ENCODE measurements at regions not wholly inside any gene's neighbourhood (a gene's known extent, or its start where the extent isn't known, plus 50 kb on each side); places are given as distances from the start of the nearest gene placed in this dataset.
"Not testable (repeated sequence)": the region's sequence is repeated elsewhere in the genome, so short reads cannot be mapped to it uniquely, and the experiment has no call there.

GRCh38 chrX:152537373-152537772 lies 86.3 kb upstream of the GABRA3 start:
- peaks cover 11% of the 10 kb centered on the region; the same call in 1 of the 2 replicates for H3K4me1 ChIP-seq (replicated peaks; ENCODE audit: insufficient read depth)
- H3K9me3 ChIP-seq (ENCODE audit: insufficient read depth, low read depth) = no peaks in the 10 kb centered on the region
- H3K4me2 ChIP-seq = no peak overlapping the region
- ChIA-PET CTCF (no interaction called here), POLR2A (ENCODE audit: unreplicated experiment) (no interaction called here)
- no peaks in the 10 kb centered on the region for H3K9me2 ChIP-seq (ENCODE audit: insufficient read depth)
- H3K27ac ChIP-seq = no peak overlapping the region
- no peak overlapping the region for H3K4me3 ChIP-seq
- H3F3A ChIP-seq (ENCODE audit: insufficient read depth, low read depth) = no peaks in the 10 kb centered on the region
- intact Hi-C loops (cut with micrococcal nuclease; ENCODE audit: unreplicated experiment) = no loop called here
- no TSS peak for BruUV-seq (replicated peaks)
- H3K36me3 ChIP-seq (ENCODE audit: low read depth) = no peaks in the 10 kb centered on the region
- no peaks in the 10 kb centered on the region for H3K27me3 ChIP-seq (ENCODE audit: insufficient read depth, low read depth)
- DNase-seq = no peak
- no peaks in the 10 kb centered on the region for H4K20me1 ChIP-seq (ENCODE audit: insufficient read depth)
- TF ChIP-seq, protein P1, sequence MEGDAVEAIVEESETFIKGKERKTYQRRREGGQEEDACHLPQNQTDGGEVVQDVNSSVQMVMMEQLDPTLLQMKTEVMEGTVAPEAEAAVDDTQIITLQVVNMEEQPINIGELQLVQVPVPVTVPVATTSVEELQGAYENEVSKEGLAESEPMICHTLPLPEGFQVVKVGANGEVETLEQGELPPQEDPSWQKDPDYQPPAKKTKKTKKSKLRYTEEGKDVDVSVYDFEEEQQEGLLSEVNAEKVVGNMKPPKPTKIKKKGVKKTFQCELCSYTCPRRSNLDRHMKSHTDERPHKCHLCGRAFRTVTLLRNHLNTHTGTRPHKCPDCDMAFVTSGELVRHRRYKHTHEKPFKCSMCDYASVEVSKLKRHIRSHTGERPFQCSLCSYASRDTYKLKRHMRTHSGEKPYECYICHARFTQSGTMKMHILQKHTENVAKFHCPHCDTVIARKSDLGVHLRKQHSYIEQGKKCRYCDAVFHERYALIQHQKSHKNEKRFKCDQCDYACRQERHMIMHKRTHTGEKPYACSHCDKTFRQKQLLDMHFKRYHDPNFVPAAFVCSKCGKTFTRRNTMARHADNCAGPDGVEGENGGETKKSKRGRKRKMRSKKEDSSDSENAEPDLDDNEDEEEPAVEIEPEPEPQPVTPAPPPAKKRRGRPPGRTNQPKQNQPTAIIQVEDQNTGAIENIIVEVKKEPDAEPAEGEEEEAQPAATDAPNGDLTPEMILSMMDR (conservative IDR thresholded peaks at IDR 0.05) = no peak
- TF ChIP-seq EZH2 (IDR thresholded peaks at IDR 0.05; ENCODE audit: low read depth) = no peak
- H3K79me2 ChIP-seq (ENCODE audit: low read depth) = no peaks in the 10 kb centered on the region
- H2AFZ ChIP-seq = no peak overlapping the region

DNA sequence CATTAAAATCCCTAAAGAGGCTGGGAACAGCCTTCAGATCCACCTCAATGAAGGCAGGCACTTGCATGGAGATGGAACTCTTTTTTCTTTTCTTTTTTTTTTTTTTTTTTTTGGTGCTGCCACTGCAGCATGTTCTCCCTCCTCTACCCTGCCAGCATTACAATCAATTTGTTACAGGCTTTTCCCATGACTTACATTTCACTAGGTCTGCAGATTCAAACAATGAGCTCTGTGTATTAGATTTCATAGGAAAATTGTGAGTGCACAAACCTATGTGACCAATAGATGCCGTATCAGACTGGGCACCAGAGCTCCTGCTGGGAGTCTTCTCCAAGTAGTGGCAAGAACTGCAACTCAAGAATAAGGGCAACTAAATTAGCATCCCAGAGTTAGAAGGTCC lies 63.8 kb upstream of the GABRQ start:
- H4K20me1 ChIP-seq (ENCODE audit: insufficient read depth) = peaks cover 3% of the 10 kb centered on the region; the same call in 1 of the 2 replicates
- H3K36me3 ChIP-seq (ENCODE audit: low read depth) = no peaks in the 10 kb centered on the region
- H3K79me2 ChIP-seq (ENCODE audit: low read depth) = no peaks in the 10 kb centered on the region
- no peak for TF ChIP-seq EZH2 (IDR thresholded peaks at IDR 0.05; ENCODE audit: low read depth)
- no peak overlapping the region for H2AFZ ChIP-seq
- no peaks in the 10 kb centered on the region for H3K9me3 ChIP-seq (ENCODE audit: insufficient read depth, low read depth)
- H3F3A ChIP-seq (ENCODE audit: insufficient read depth, low read depth) = no peaks in the 10 kb centered on the region
- no peaks in the 10 kb centered on the region for H3K4me1 ChIP-seq (replicated peaks; ENCODE audit: insufficient read depth)
- intact Hi-C loops (cut with micrococcal nuclease; ENCODE audit: unreplicated experiment) = no loop called here
- no peak for DNase-seq
- BruUV-seq (replicated peaks) = no TSS peak
- ChIA-PET POLR2A (ENCODE audit: unreplicated experiment) (no interaction called here), CTCF (no interaction called here)
- no peak overlapping the region for H3K4me3 ChIP-seq
- no peaks in the 10 kb centered on the region for H3K27me3 ChIP-seq (ENCODE audit: insufficient read depth, low read depth)
- no peak overlapping the region for H3K4me2 ChIP-seq
- no peak overlapping the region for H3K27ac ChIP-seq
- no peaks in the 10 kb centered on the region for H3K9me2 ChIP-seq (ENCODE audit: insufficient read depth)

DNA sequence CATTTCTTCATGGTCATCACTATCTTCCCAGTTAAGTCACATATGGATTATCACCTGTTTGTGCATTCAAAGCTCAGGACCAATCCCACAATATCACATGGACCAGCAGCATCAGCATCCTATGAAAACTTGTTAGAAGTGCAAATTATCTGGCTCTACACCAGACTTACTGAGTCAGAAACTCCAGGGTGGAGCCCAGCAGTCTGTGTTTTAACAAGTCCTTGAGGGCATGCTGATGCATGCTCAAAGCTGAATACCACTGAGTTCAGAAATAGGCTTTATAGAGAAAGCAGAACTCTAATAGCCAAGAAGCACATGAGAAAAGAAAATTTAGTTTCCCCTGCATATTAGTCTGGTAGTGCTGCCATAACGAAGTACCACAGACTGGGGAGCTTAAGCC lies 62.4 kb upstream of the GABRQ start:
- no peak overlapping the region for H3K27ac ChIP-seq
- H2AFZ ChIP-seq = no peak overlapping the region
- no peak overlapping the region for H3K4me3 ChIP-seq
- no peak for DNase-seq
- no peaks in the 10 kb centered on the region for H3K36me3 ChIP-seq (ENCODE audit: low read depth)
- no peaks in the 10 kb centered on the region for H3K79me2 ChIP-seq (ENCODE audit: low read depth)
- CTCF ChIA-PET = no interaction called here
- no peaks in the 10 kb centered on the region for H3K9me2 ChIP-seq (ENCODE audit: insufficient read depth)
- TF ChIP-seq EZH2 (IDR thresholded peaks at IDR 0.05; ENCODE audit: low read depth) = no peak
- TF ChIP-seq, protein P1 (conservative IDR thresholded peaks at IDR 0.05) = no peak
- no peaks in the 10 kb centered on the region for H3K4me1 ChIP-seq (replicated peaks; ENCODE audit: insufficient read depth)
- no peaks in the 10 kb centered on the region for H3F3A ChIP-seq (ENCODE audit: insufficient read depth, low read depth)
- H3K4me2 ChIP-seq = no peak overlapping the region
- intact Hi-C loops (cut with micrococcal nuclease; ENCODE audit: unreplicated experiment) = no loop called here
- BruUV-seq (replicated peaks) = no TSS peak
- H4K20me1 ChIP-seq (ENCODE audit: insufficient read depth) = 0 out of 2 replicates have a peak, but pooled peaks cover 3% of the 10 kb centered on the region
- H3K9me3 ChIP-seq (ENCODE audit: insufficient read depth, low read depth) = no peaks in the 10 kb centered on the region
- POLR2A ChIA-PET (ENCODE audit: unreplicated experiment) = no interaction called here
- no peaks in the 10 kb centered on the region for H3K27me3 ChIP-seq (ENCODE audit: insufficient read depth, low read depth)

DNA sequence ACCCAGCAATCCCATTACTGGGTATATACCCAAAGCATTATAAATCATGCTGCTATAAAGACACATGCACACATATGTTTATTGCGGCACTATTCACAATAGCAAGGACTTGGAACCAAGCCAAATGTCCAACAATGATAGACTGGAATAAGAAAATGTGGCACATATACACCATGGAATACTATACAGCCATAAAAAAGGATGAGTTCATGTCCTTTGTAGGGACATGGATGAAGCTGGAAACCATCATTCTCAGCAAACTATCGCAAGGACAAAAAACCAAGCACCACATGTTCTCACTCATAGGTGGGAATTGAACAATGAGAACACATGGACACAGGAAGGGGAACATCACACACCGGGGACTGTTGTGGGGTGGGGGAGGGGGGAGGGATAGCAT lies 50.2 kb upstream of the GABRQ start:
- H2AFZ ChIP-seq; H4K20me1 ChIP-seq (ENCODE audit: insufficient read depth); H3K9me2 ChIP-seq (ENCODE audit: insufficient read depth); H3K36me3 ChIP-seq (ENCODE audit: low read depth); H3K4me3 ChIP-seq; H3K4me2 ChIP-seq; H3K27me3 ChIP-seq (ENCODE audit: insufficient read depth, low read depth); DNase-seq; H3K4me1 ChIP-seq (replicated peaks; ENCODE audit: insufficient read depth); H3K79me2 ChIP-seq (ENCODE audit: low read depth); BruUV-seq (replicated peaks); POLR2A ChIA-PET (ENCODE audit: unreplicated experiment); H3K27ac ChIP-seq; H3F3A ChIP-seq (ENCODE audit: insufficient read depth, low read depth); CTCF ChIA-PET; H3K9me3 ChIP-seq (ENCODE audit: insufficient read depth, low read depth): not testable (repeated sequence)
- intact Hi-C loops (cut with micrococcal nuclease; ENCODE audit: unreplicated experiment) = loop anchor here (10.0 kb wide), 1 partner anchor 133 kb away; the partner anchor contains the start of gene GABRA3

Data from PC-9 (cell line).